GM06990 (cell line): ENCODE measurements at regions not wholly inside any gene's neighbourhood (a gene's known extent, or its start where the extent isn't known, plus 50 kb on each side); places are given as distances from the start of the nearest gene placed in this dataset.

ENCODE experiments used
- DNase-seq: peaks from one replicate; pipeline ENCODE4 v3.0.0-alpha.2; 2011; ENCODE audit not compliant: insufficient read length; ENCODE audit errors: extremely low read depth
- H3K27me3 ChIP-seq: replicated peaks from 2 replicates; pipeline ENCODE4 v1.6.0; 2011; ENCODE audit warnings: low read length; ENCODE audit not compliant: control insufficient read depth, insufficient read depth
- H3K36me3 ChIP-seq: 2 replicates; pipeline ENCODE4 v1.5.1; 2011; ENCODE audit warnings: low read length; ENCODE audit not compliant: control insufficient read depth, insufficient read depth
- H3K4me3 ChIP-seq: replicated peaks from 2 replicates; pipeline ENCODE4 v1.5.1; 2011; ENCODE audit warnings: low read depth, mild to moderate bottlenecking, control low read depth, low read length
- TF ChIP-seq, protein P1 (sequence below): IDR thresholded peaks from 2 replicates; pipeline ENCODE4 v1.5.1; 2011; ENCODE audit warnings: low read length, control low read depth, mild to moderate bottlenecking, inconsistent platforms; ENCODE audit not compliant: insufficient read depth, poor library complexity, severe bottlenecking

GRCh38 chr6:14031516-14031915 lies 86.1 kb upstream of the CD83 start:
- Histone ChIP-seq H3K4me3 (no peak overlapping the region), H3K27me3 (no peaks in the 10 kb centered on the region; the same call in 1 of the 2 replicates), H3K36me3 (no peaks in the 10 kb centered on the region)
- TF ChIP-seq, protein P1, sequence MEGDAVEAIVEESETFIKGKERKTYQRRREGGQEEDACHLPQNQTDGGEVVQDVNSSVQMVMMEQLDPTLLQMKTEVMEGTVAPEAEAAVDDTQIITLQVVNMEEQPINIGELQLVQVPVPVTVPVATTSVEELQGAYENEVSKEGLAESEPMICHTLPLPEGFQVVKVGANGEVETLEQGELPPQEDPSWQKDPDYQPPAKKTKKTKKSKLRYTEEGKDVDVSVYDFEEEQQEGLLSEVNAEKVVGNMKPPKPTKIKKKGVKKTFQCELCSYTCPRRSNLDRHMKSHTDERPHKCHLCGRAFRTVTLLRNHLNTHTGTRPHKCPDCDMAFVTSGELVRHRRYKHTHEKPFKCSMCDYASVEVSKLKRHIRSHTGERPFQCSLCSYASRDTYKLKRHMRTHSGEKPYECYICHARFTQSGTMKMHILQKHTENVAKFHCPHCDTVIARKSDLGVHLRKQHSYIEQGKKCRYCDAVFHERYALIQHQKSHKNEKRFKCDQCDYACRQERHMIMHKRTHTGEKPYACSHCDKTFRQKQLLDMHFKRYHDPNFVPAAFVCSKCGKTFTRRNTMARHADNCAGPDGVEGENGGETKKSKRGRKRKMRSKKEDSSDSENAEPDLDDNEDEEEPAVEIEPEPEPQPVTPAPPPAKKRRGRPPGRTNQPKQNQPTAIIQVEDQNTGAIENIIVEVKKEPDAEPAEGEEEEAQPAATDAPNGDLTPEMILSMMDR, result no peak
- DNase-seq, result no peak

DNA sequence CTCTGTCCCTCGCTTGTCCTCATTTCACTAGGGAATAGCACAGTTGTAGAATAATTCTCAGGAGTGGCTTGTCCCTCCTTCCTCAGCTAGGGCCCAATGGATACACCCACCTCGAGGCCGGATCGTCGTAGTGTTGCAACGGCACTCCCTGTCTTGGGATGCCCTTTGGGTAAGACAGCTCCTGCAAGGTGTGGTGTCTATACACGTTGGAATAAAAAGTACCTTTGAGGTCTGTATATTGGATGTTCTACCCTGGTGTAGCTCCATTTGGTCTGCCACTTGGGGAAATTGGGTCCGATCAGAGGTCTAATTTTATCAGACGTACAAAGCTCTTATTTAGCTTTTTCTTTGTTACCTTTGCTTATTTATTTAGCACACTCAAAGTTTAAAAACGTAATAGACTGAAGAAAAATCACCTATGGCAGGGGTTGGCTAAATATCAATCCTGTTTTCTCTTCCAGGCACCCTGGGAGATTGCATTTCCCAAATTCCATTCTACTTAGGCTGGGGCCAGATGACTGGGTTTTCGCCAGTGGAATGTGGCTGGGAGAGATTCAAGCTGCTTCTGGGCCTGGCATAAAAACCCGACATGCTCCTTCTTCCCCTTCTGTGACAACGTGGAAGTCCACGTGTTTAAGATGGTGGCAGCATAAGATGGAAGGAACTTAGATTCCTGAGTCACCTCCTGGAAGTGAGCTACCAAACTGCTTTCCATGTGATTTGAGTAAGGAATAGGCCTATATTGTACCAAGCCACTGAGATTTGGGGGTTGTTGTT lies 82.3 kb upstream of the CD83 start:
- TF ChIP-seq, protein P1, result no peak
- Histone ChIP-seq H3K4me3 (no peak overlapping the region), H3K36me3 (no peaks in the 10 kb centered on the region), H3K27me3 (no peaks in the 10 kb centered on the region; the same call in 1 of the 2 replicates)
- no peak for DNase-seq

- no peak overlapping the region for H3K4me3 ChIP-seq
- no peak for DNase-seq
- no peaks in the 10 kb centered on the region for H3K36me3 ChIP-seq
- TF ChIP-seq, protein P1, result no peak
- H3K27me3 ChIP-seq, result no peaks in the 10 kb centered on the region; the same call in 1 of the 2 replicates
Measured at GRCh38 chr6:14035874-14036273, 81.7 kb upstream of the CD83 start.

DNA sequence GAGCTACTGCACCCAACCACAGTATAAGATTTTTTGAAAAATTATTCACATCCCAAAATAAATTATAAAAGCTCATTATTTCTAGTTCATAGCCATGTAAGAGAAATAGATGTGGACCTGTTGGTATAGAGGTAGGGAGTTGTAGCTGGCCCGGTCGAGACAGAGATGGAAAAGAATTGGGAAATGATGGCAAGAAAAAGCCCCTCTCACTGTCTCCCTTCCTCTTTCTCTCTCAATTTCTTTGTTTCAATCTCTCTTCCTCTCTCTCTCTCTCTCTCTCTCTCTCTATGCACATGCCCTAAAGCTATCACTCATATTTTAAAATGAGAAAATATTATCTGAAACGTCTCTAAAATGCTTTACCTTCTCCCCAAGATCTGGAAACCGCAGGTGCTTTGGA lies 80.7 kb upstream of the CD83 start:
- no peak overlapping the region for H3K4me3 ChIP-seq
- H3K36me3 ChIP-seq, result no peaks in the 10 kb centered on the region
- no peaks in the 10 kb centered on the region; the same call in 1 of the 2 replicates for H3K27me3 ChIP-seq
- no peak for DNase-seq
- TF ChIP-seq, protein P1, result no peak

DNA sequence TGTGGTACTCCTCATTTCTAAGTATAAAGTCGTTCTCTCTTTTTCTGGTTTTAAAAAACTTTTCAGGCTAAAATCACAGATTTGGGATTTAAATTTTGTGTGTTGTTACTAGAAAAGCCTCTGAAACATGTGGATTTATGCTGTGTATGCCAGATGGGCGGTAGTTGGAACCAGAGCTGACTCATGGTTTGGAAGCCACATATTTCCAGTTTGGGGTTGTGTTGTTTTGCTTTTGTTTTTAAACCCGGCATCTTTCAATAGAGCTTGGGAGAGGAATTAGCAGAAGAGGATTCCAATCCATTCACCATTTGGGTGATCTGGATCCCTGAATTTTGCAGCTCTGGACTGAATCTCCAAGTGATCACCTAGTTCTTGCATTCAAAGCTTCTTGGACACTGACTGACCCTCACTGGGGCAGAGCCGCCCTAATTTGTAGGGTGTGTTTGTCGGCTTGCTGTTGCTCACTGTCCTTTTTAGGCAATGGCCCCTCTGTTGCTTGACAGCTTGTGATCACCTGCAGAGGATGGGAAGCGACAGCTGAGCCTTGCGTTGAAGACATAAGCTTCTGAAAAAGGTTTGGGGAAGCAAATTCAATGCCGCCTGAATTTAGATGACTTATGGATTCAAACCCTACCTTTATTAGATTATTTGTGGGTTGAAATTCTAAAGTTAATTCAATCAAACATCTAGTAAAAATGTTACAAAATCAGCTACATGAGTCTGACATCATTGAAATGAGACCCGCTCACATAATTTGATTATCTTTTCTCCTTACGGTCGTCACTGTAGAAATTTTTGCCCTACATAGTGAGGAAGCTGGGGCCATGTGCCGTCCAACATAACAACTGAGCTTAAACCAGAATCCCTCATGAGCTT lies 79.9 kb upstream of the CD83 start:
- no peaks in the 10 kb centered on the region for H3K36me3 ChIP-seq
- no peaks in the 10 kb centered on the region; the same call in 1 of the 2 replicates for H3K27me3 ChIP-seq
- DNase-seq, result no peak
- no peak overlapping the region for H3K4me3 ChIP-seq
- TF ChIP-seq, protein P1, result no peak
